Testis (tissue), 2 donors: ENCODE measurements at regions not wholly inside any gene's neighbourhood (a gene's known extent, or its start where the extent isn't known, plus 50 kb on each side); places are given as distances from the start of the nearest gene placed in this dataset.

Source experiments
- DNase-seq: peaks from one replicate; pipeline ENCODE4 v3.0.0-alpha.2; 2019
- H3K27ac ChIP-seq, 2 donors: fragments of 200-600 bp; sonication (generic); one replicate each; pipeline ENCODE4 v1.5.1; 2019
- H3K27me3 ChIP-seq: fragments of 200-600 bp; sonication (generic); one replicate; pipeline ENCODE4 v1.5.1; 2019
- H3K36me3 ChIP-seq: fragments of 200-600 bp; sonication (generic); one replicate; pipeline ENCODE4 v1.5.1; 2017; ENCODE audit warnings: low read depth; ENCODE audit errors: missing control alignments
- H3K4me1 ChIP-seq: fragments of 200-600 bp; sonication (generic); one replicate; pipeline ENCODE4 v1.5.1; 2019
- H3K4me3 ChIP-seq, 2 donors: fragments of 200-600 bp; sonication (generic); one replicate each; pipeline ENCODE4 v1.5.1; 2017 to 2019
- H3K9me3 ChIP-seq: fragments of 200-600 bp; sonication (generic); one replicate; pipeline ENCODE4 v1.5.1; 2017
- CTCF ChIP-seq, 3 experiments: fragments of 450-650 bp in 2 of 3; fragments of 200-600 bp in 1 of 3; sonication (generic) in 1 of 3; IDR thresholded peaks; one replicate each; pipeline ENCODE4 v1.5.1; 2016 to 2019; ENCODE audit warnings: antibody characterized with exemption in 3 of 3, mild to moderate bottlenecking in 2 of 3, moderate library complexity in 1 of 3
- POLR2A ChIP-seq: fragments of 450-650 bp; IDR thresholded peaks from one replicate; pipeline ENCODE4 v1.6.1; 2017; ENCODE audit warnings: antibody characterized with exemption, mild to moderate bottlenecking, moderate library complexity
- WGBS, 2 donors: methylation state at CpG; one replicate each; pipeline ENCODE4 v1.1.5; 2018; 5-methylcytosine and 5-hydroxymethylcytosine counted together
- intact Hi-C: fragments of 100-400 bp; cut with DNase I; formaldehyde crosslinking; loops from one replicate; pipeline ENCODE4 v1.15.1; 2023; ENCODE audit warnings: low total_unique reads

DNA sequence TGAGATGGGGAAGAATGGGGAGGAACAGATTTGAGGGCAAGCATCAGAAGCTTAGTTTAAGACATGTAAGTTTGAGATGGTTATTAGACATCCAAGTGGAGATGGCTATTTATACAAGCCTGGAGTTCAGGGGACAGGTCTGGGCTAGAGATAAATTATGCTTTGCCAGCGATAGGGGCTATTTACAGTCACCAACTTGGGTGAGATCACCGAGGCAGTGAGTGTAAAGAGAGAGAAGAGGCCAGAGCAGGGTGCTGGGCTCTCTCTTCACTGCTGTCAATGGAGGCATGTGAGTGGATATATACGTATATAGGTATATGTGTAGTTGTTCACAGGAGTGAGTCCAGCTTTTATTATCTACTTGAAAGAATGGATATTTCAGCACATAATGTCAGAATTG lies 81.0 kb downstream of the QPCT start:
- intact Hi-C loops, result no loop called here
- WGBS, 2 donors, result 79 to 83% methylated on average over 3 of the region's 3 CpGs

DNA sequence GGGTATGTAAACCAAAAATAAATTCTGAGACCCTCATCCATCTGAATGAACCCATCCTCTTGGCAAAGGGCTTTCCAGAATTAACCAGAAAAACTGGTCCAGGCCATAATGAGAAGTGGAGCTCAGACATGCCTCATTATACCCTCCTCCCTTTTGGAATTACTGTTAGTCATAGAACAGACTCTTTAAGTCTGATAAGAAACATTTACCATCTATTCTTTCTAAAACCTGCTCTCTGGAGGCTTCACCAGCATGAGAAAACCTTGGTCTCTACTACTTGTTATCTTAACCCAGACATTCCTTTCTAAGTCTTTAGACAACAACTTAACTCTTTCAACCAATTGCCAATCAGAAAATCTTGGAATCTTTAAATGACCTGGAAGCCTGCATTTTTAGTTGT lies 82.8 kb downstream of the QPCT start:
- Histone ChIP-seq H3K27me3 (no peaks in the 10 kb centered on the region), H3K4me3 (no peak overlapping the region), H3K4me1 (no peaks in the 10 kb centered on the region), H3K36me3 (no peaks in the 10 kb centered on the region), H3K27ac (no peak overlapping the region), H3K9me3 (no peaks in the 10 kb centered on the region)
- TF ChIP-seq CTCF (IDR thresholded peaks at IDR 0.05) (no peak), POLR2A (no peak)
- intact Hi-C loops, result no loop called here
- DNase-seq, result no peak

More for the DNA sequence above, 81.0 kb downstream of the QPCT start:
- Histone ChIP-seq H3K27me3 (no peaks in the 10 kb centered on the region), H3K4me3 (no peak overlapping the region), H3K4me1 (no peaks in the 10 kb centered on the region), H3K36me3 (no peaks in the 10 kb centered on the region), H3K9me3 (no peaks in the 10 kb centered on the region), H3K27ac (no peak overlapping the region)
- DNase-seq, result no peak
- TF ChIP-seq POLR2A, result no peak
- TF ChIP-seq CTCF (IDR thresholded peaks at IDR 0.05), result no peak

DNA sequence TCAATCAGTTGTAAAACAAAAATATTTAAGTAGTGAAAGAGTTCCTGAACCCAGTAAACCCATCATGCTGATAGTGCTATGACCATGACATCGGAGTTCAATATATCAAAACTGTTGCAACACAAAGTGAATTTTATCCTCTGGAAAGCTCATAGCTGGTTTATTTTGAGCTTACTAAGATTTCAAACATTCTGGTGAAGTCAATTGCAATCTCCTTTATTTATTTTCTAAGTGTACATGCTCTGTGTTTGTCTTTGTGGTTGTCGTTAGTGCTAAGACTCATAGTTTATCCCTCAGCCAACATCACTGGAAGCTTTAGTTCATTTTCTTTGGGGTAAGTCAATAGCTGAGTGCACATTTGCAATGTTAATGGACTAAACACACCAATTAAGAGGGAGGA lies 91.9 kb downstream of the QPCT start:
- no peaks in the 10 kb centered on the region for H3K9me3 ChIP-seq
- 90 to 97% methylated on average over 2 of the region's 2 CpGs for WGBS, 2 donors
- intact Hi-C loops, result no loop called here
- TF ChIP-seq CTCF (IDR thresholded peaks at IDR 0.05) (no peak), POLR2A (no peak)
- H3K27ac ChIP-seq, result no peak overlapping the region
- no peaks in the 10 kb centered on the region for H3K27me3 ChIP-seq
- H3K4me3 ChIP-seq, result no peak overlapping the region
- no peak for DNase-seq
- H3K4me1 ChIP-seq, result no peaks in the 10 kb centered on the region
- no peaks in the 10 kb centered on the region for H3K36me3 ChIP-seq

DNA sequence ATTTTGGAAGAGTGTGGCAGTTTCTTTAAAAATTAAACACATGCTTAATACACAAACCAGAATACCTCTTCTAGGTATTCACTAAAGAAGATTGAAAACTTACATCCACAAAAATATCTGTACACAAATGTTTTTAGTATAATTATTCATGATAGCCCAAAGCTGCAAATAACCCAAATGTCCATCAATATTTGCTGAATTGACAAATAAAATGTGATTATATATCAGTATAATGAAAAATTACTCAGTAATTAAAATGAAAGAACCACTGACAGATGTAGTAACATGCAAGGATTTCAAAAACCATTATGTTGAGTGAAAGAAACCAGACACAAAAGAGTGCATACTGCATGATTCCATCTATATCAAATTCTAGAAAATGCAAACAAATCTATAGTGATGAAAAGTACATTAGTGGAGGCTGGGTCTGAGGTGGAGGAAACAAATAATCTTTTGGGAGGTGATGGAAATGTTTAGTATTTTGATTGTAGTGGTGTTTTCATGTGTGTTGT lies 94.8 kb downstream of the QPCT start:
- no peaks in the 10 kb centered on the region for H3K27me3 ChIP-seq
- H3K4me1 ChIP-seq, result no peaks in the 10 kb centered on the region
- no peak for DNase-seq
- no peaks in the 10 kb centered on the region for H3K9me3 ChIP-seq
- no peak for TF ChIP-seq CTCF (IDR thresholded peaks at IDR 0.05)
- no peak for TF ChIP-seq POLR2A
- intact Hi-C loops, result no loop called here
- no peak overlapping the region for H3K27ac ChIP-seq
- no peaks in the 10 kb centered on the region for H3K36me3 ChIP-seq
- H3K4me3 ChIP-seq, result no peak overlapping the region

DNA sequence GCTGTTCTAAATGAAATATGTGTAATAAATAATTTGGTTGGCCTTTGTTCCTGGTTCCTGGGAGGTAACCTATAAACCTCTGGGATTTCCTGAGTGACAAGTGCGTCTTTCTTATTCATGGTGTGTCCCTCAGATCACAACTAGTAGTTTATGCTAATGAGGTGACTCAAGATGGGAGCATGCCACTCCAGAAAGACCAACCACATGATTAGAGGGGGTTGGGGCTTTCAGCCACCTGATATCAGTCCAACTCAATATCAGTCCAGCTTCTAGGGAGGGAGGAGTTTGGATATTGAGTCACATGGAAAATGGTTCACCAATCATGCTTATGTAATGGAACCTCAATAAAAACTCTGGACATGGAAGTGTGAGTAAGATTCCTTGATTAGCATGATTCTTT lies 96.6 kb downstream of the QPCT start:
- Histone ChIP-seq H3K4me3 (no peak overlapping the region), H3K9me3 (no peaks in the 10 kb centered on the region), H3K36me3 (no peaks in the 10 kb centered on the region), H3K4me1 (no peaks in the 10 kb centered on the region), H3K27ac (no peak overlapping the region), H3K27me3 (no peaks in the 10 kb centered on the region)
- no peak for DNase-seq
- TF ChIP-seq CTCF (IDR thresholded peaks at IDR 0.05), result no peak
- TF ChIP-seq POLR2A, result no peak
- intact Hi-C loops, result no loop called here
- 90 to 100% methylated on average over 1 of the region's 1 CpG for WGBS, 2 donors
